ENCODE measurements at regions not wholly inside any gene's neighbourhood (a gene's known extent, or its start where the extent isn't known, plus 50 kb on each side); places are given as distances from the start of the nearest gene placed in this dataset.

DNA sequence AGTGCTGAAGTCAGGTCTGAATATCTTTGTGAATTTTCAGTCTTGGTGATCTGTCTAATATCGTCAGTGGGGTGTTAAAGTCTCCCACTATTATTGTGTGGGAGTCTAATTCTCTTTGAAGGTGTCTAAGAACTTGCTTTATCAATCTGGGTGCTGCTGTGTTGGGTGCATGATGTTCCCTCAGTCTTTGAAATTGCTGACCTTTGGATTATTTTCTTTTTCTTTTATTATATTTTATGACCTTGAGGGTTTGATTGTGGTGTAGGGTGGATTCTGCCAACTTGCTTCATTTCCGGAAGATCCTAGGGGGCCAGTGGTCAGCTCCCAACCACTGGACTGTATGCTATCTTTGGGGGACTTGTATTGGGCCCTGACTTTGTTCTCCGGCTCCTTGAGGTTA lies 415.3 kb downstream of the USP25 start:
- POLR2A ChIA-PET: no interaction called here
- no peaks in the 10 kb centered on the region for H3K9me3 ChIP-seq (ENCODE audit: low read length)
- H3K4me1 Mint-ChIP-seq: no peaks in the 10 kb centered on the region

DNA sequence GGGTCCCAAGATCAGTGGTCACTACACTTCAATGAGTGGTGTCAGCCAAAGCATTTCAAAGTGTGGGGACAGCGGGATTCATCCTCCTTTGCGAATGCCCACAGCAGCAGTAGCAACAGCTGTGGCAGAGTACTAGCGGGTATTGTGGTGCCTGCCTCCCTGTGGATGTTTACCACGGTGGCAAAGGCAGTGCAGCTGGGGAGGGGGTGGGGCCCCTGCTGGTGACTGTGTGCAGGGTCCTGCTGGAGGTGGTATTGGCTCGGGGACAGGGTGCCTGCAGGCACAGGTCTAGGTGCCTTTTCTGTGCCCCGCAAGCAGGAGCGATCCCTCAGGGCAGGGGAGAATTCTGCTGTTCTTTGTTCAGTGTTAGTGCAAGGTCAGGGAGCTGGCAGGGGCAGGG lies 415.7 kb downstream of the USP25 start:
- H3K4me1 ChIP-seq (ENCODE audit: insufficient read depth, low read length): no peaks in the 10 kb centered on the region

More for the DNA sequence above, 415.3 kb downstream of the USP25 start:
- Mint-ChIP-seq H3K27me3 (no peaks in the 10 kb centered on the region), H3K9me3 (peaks cover 0 to 3% (median 2%) of the 10 kb centered on the region in 5 donors), H3K27ac (no peak overlapping the region), H3K36me3 (no peaks in the 10 kb centered on the region), H3K4me3 (no peak overlapping the region)
- CTCF ChIA-PET: no interaction called here
- Histone ChIP-seq H3K4me1 (ENCODE audit: insufficient read depth, low read length) (no peaks in the 10 kb centered on the region), H3K4me3 (ENCODE audit: low read length) (no peak overlapping the region), H3K27me3 (ENCODE audit: insufficient read depth, low read length, poor library complexity, severe bottlenecking) (no peaks in the 10 kb centered on the region), H3K27ac (ENCODE audit: low read depth, low read length) (no peak overlapping the region), H3K36me3 (ENCODE audit: insufficient read depth, low read length) (no peaks in the 10 kb centered on the region)
- no peak for DNase-seq

DNA sequence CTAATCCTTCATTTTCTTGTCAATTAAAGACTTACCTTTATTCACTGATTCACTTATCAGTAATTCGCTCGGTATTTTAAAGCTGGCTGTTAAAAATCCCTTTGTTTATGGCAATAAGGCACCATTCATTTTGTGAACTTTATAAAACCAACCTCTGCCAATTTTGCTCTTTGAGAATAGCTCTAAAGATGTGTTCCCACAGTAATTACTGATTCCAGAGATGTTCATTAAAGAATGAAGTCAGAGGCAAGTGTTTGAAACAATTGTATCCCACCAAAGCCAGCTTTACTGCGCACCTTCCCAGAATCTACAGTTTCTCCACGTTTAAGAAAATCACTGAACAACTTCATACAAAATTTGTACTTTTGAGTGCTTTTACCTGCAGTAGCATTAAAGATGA lies 424.5 kb downstream of the USP25 start:
- Histone ChIP-seq H3K9me3 (ENCODE audit: low read length) (no peaks in the 10 kb centered on the region), H3K4me1 (ENCODE audit: insufficient read depth, low read length) (no peaks in the 10 kb centered on the region), H3K4me3 (ENCODE audit: low read length) (no peak overlapping the region), H3K36me3 (ENCODE audit: insufficient read depth, low read length) (no peaks in the 10 kb centered on the region), H3K27me3 (ENCODE audit: insufficient read depth, low read length, poor library complexity, severe bottlenecking) (no peaks in the 10 kb centered on the region), H3K27ac (ENCODE audit: low read depth, low read length) (no peak overlapping the region)
- Mint-ChIP-seq H3K4me1 (no peaks in the 10 kb centered on the region), H3K27me3 (no peaks in the 10 kb centered on the region), H3K36me3 (no peaks in the 10 kb centered on the region), H3K4me3 (no peak overlapping the region), H3K27ac (no peak overlapping the region), H3K9me3 (peaks cover 0 to 2% (median 0%) of the 10 kb centered on the region in 5 donors)
- CTCF ChIA-PET: no interaction called here
- no peak for DNase-seq
- POLR2A ChIA-PET: no interaction called here

More for the DNA sequence above, 415.7 kb downstream of the USP25 start:
- Mint-ChIP-seq H3K9me3 (peaks cover 0 to 3% (median 2%) of the 10 kb centered on the region in 5 donors), H3K4me3 (no peak overlapping the region), H3K27me3 (no peaks in the 10 kb centered on the region), H3K4me1 (no peaks in the 10 kb centered on the region), H3K27ac (no peak overlapping the region), H3K36me3 (no peaks in the 10 kb centered on the region)
- no peak overlapping the region for H3K27ac ChIP-seq (ENCODE audit: low read depth, low read length)
- H3K4me3 ChIP-seq (ENCODE audit: low read length): no peak overlapping the region
- no peak for DNase-seq
- CTCF ChIA-PET: no interaction called here
- POLR2A ChIA-PET: no interaction called here
- no peaks in the 10 kb centered on the region for H3K27me3 ChIP-seq (ENCODE audit: insufficient read depth, low read length, poor library complexity, severe bottlenecking)
- H3K36me3 ChIP-seq (ENCODE audit: insufficient read depth, low read length): no peaks in the 10 kb centered on the region
- H3K9me3 ChIP-seq (ENCODE audit: low read length): no peaks in the 10 kb centered on the region

GRCh38 chr21:16154951-16155635 lies 425.3 kb downstream of the USP25 start:
- no peak for DNase-seq
- no peak overlapping the region for H3K4me3 Mint-ChIP-seq
- no peaks in the 10 kb centered on the region for H3K27me3 ChIP-seq (ENCODE audit: insufficient read depth, low read length, poor library complexity, severe bottlenecking)
- H3K9me3 ChIP-seq (ENCODE audit: low read length): no peaks in the 10 kb centered on the region
- no peaks in the 10 kb centered on the region for H3K36me3 Mint-ChIP-seq
- CTCF ChIA-PET: no interaction called here
- H3K27ac ChIP-seq (ENCODE audit: low read depth, low read length): no peak overlapping the region
- POLR2A ChIA-PET: no interaction called here
- no peaks in the 10 kb centered on the region for H3K4me1 ChIP-seq (ENCODE audit: insufficient read depth, low read length)
- H3K4me1 Mint-ChIP-seq: no peaks in the 10 kb centered on the region
- H3K4me3 ChIP-seq (ENCODE audit: low read length): no peak overlapping the region
- no peaks in the 10 kb centered on the region for H3K36me3 ChIP-seq (ENCODE audit: insufficient read depth, low read length)
- H3K27ac Mint-ChIP-seq: no peak overlapping the region
- no peaks in the 10 kb centered on the region for H3K27me3 Mint-ChIP-seq
- H3K9me3 Mint-ChIP-seq: no peaks in the 10 kb centered on the region

DNA sequence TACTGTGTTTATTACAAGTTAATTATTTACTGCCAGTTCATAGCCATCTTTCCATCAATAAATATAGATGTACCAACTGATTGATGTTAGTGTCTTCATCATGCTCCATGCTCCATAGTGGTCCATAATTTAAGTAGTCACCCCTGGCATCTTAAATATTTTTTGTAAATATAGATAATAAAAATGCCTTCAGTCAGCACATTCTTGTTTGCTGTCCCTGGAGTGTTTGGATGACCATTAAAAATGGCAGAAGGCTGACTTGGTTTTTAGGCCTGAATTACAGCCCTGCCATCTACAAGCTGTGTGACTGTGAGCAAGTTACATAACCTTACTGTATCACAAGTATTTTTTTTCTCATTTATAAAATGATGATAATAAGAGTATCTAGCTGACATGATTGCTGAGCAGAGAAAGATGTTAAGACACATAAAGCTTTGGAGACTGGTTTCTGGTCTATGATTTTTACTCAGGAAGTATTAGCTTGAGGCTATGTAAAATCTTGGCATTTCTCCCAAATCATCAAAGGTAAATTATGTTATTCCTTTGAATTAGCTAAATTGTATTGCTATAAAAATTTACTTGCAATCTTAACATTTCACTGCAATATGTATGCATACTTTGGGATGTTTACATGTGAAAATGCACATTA lies 427.2 kb downstream of the USP25 start:
- Histone ChIP-seq H3K9me3 (ENCODE audit: low read length) (no peaks in the 10 kb centered on the region), H3K27me3 (ENCODE audit: insufficient read depth, low read length, poor library complexity, severe bottlenecking) (no peaks in the 10 kb centered on the region), H3K36me3 (ENCODE audit: insufficient read depth, low read length) (no peaks in the 10 kb centered on the region), H3K4me1 (ENCODE audit: insufficient read depth, low read length) (no peaks in the 10 kb centered on the region), H3K27ac (ENCODE audit: low read depth, low read length) (no peak overlapping the region), H3K4me3 (ENCODE audit: low read length) (no peak overlapping the region)
- Mint-ChIP-seq H3K27ac (no peak overlapping the region), H3K36me3 (no peaks in the 10 kb centered on the region), H3K4me3 (no peak overlapping the region), H3K4me1 (no peaks in the 10 kb centered on the region), H3K27me3 (no peaks in the 10 kb centered on the region), H3K9me3 (no peaks in the 10 kb centered on the region)
- CTCF ChIA-PET: no interaction called here
- POLR2A ChIA-PET: no interaction called here
- DNase-seq: no peak

GRCh38 chr21:16159213-16159970 lies 429.6 kb downstream of the USP25 start:
- no peak for DNase-seq
- H3K9me3 Mint-ChIP-seq: no peaks in the 10 kb centered on the region
- Histone ChIP-seq H3K9me3 (ENCODE audit: low read length) (no peaks in the 10 kb centered on the region), H3K4me1 (ENCODE audit: insufficient read depth, low read length) (no peaks in the 10 kb centered on the region), H3K36me3 (ENCODE audit: insufficient read depth, low read length) (no peaks in the 10 kb centered on the region), H3K27ac (ENCODE audit: low read depth, low read length) (no peak overlapping the region), H3K27me3 (ENCODE audit: insufficient read depth, low read length, poor library complexity, severe bottlenecking) (no peaks in the 10 kb centered on the region), H3K4me3 (ENCODE audit: low read length) (no peak overlapping the region)
- POLR2A ChIA-PET: no interaction called here
- no peaks in the 10 kb centered on the region for H3K27me3 Mint-ChIP-seq
- no peaks in the 10 kb centered on the region for H3K4me1 Mint-ChIP-seq
- H3K36me3 Mint-ChIP-seq: no peaks in the 10 kb centered on the region
- CTCF ChIA-PET: no interaction called here
- no peak overlapping the region for H3K27ac Mint-ChIP-seq
- H3K4me3 Mint-ChIP-seq: no peak overlapping the region

DNA sequence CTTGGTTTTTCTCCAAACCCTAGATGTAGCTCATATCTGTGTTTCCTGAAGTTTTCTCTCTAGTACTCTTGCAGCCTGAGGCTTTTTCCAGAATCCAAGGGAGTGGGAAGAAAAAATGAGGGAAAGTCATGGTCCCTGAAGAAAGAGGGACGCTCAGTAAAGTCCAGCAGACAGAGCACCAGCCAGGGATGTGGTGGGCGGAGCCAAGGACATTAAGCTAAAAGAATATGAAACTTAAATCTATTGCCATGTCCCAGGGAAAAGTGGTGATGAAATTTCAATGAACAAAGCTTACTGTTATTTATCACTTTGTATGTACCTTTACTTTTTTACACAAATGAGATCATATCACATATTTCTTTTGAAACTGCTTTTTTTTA lies 430.2 kb downstream of the USP25 start:
- Histone ChIP-seq H3K27me3 (ENCODE audit: insufficient read depth, low read length, poor library complexity, severe bottlenecking) (no peaks in the 10 kb centered on the region), H3K4me1 (ENCODE audit: insufficient read depth, low read length) (no peaks in the 10 kb centered on the region), H3K4me3 (ENCODE audit: low read length) (no peak overlapping the region), H3K27ac (ENCODE audit: low read depth, low read length) (no peak overlapping the region), H3K9me3 (ENCODE audit: low read length) (no peaks in the 10 kb centered on the region), H3K36me3 (ENCODE audit: insufficient read depth, low read length) (no peaks in the 10 kb centered on the region)
- Mint-ChIP-seq H3K4me3 (no peak overlapping the region), H3K9me3 (no peaks in the 10 kb centered on the region), H3K27me3 (no peaks in the 10 kb centered on the region), H3K36me3 (no peaks in the 10 kb centered on the region), H3K4me1 (no peaks in the 10 kb centered on the region), H3K27ac (no peak overlapping the region)
- CTCF ChIA-PET: no interaction called here
- POLR2A ChIA-PET: no interaction called here
- no peak for DNase-seq

DNA sequence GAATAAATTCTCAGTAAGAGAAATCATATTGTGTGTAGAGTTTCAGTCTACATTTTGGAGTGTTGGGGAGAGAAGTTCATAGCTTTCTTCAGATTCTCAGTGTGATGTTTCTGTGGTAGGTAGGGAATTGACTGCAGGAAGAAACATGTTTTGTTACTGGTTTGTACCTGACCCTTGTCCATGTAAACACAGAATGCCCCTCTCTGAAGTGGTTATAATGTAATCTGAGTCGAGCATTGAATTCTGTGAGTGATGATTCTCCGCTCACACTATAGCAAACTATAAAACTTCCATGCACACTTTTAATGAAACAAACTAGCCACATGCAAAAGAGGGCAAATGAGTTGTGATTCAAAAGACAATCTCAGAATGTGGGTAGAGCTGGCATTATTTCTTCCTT lies 433.2 kb downstream of the USP25 start:
- no peaks in the 10 kb centered on the region for H3K9me3 ChIP-seq (ENCODE audit: low read length)
- ChIA-PET CTCF (no interaction called here), POLR2A (no interaction called here)
- no peaks in the 10 kb centered on the region for H3K4me1 ChIP-seq (ENCODE audit: insufficient read depth, low read length)
- H3K4me3 Mint-ChIP-seq: no peak overlapping the region
- H3K9me3 Mint-ChIP-seq: no peaks in the 10 kb centered on the region
- H3K36me3 Mint-ChIP-seq: no peaks in the 10 kb centered on the region
- H3K27me3 Mint-ChIP-seq: no peaks in the 10 kb centered on the region
- no peak overlapping the region for H3K27ac Mint-ChIP-seq
- H3K27ac ChIP-seq (ENCODE audit: low read depth, low read length): no peak overlapping the region
- no peak overlapping the region for H3K4me3 ChIP-seq (ENCODE audit: low read length)
- no peaks in the 10 kb centered on the region for H3K4me1 Mint-ChIP-seq
- H3K27me3 ChIP-seq (ENCODE audit: insufficient read depth, low read length, poor library complexity, severe bottlenecking): no peaks in the 10 kb centered on the region
- DNase-seq: no peak
- no peaks in the 10 kb centered on the region for H3K36me3 ChIP-seq (ENCODE audit: insufficient read depth, low read length)

Data from CD8-positive, alpha-beta memory T cell (primary cell).